GM18502 (cell line): ENCODE measurements at regions not wholly inside any gene's neighbourhood (a gene's known extent, or its start where the extent isn't known, plus 50 kb on each side); places are given as distances from the start of the nearest gene placed in this dataset.
"Not testable (repeated sequence)": the region's sequence is repeated elsewhere in the genome, so short reads cannot be mapped to it uniquely, and the experiment has no call there.

Source experiments
- ATAC-seq: cut with Tn5 transposase; IDR thresholded peaks from one replicate; pipeline ENCODE4 v1.9.1; 2021; ENCODE audit warnings: mild to moderate bottlenecking; ENCODE audit not compliant: unreplicated experiment, poor library complexity

GRCh38 chr16:58850019-58850677 is 116.0 kb upstream of the GOT2 start:
- ATAC-seq = no peak

GRCh38 chr16:58848662-58849002 is 114.5 kb upstream of the GOT2 start:
- no peak for ATAC-seq

GRCh38 chr16:58847902-58848661 is 114.0 kb upstream of the GOT2 start:
- ATAC-seq = no peak

- not testable (repeated sequence) for ATAC-seq
Observed at GRCh38 chr16:58846226-58846625, 112.1 kb upstream of the GOT2 start.

- ATAC-seq = peak; percentile 66
Observed at GRCh38 chr16:58843675-58844074, 109.6 kb upstream of the GOT2 start.

GRCh38 chr16:58842746-58843145 is 108.6 kb upstream of the GOT2 start:
- peak; percentile 33 for ATAC-seq

GRCh38 chr16:58842156-58842555 is 108.0 kb upstream of the GOT2 start:
- peak; percentile 63 for ATAC-seq

GRCh38 chr16:58837950-58838349 is 103.8 kb upstream of the GOT2 start:
- ATAC-seq = no peak

GRCh38 chr16:58836427-58836826 is 102.3 kb upstream of the GOT2 start:
- ATAC-seq = no peak

GRCh38 chr16:58832386-58832895 is 98.3 kb upstream of the GOT2 start:
- ATAC-seq = no peak

- no peak for ATAC-seq
Observed at GRCh38 chr16:58831386-58831785, 97.3 kb upstream of the GOT2 start.

- ATAC-seq = no peak
Observed at GRCh38 chr16:58828901-58829545, 94.9 kb upstream of the GOT2 start.

GRCh38 chr16:58824201-58824600 is 90.1 kb upstream of the GOT2 start:
- ATAC-seq = no peak

- no peak for ATAC-seq
Observed at GRCh38 chr16:58821886-58822285, 87.8 kb upstream of the GOT2 start.

GRCh38 chr16:58820411-58820810 is 86.3 kb upstream of the GOT2 start:
- ATAC-seq = no peak

GRCh38 chr16:58815181-58815888 is 81.2 kb upstream of the GOT2 start:
- no peak for ATAC-seq

- peak; percentile 86 for ATAC-seq
Observed at GRCh38 chr16:58814348-58814801, 80.3 kb upstream of the GOT2 start.

GRCh38 chr16:58809213-58809612 is 75.1 kb upstream of the GOT2 start:
- no peak for ATAC-seq

- ATAC-seq = no peak
Observed at GRCh38 chr16:58807276-58807675, 73.2 kb upstream of the GOT2 start.

- ATAC-seq = no peak
Observed at GRCh38 chr16:58801838-58802237, 67.7 kb upstream of the GOT2 start.
